ENCODE measurements at regions not wholly inside any gene's neighbourhood (a gene's known extent, or its start where the extent isn't known, plus 50 kb on each side); places are given as distances from the start of the nearest gene placed in this dataset.
"Not testable (repeated sequence)": the region's sequence is repeated elsewhere in the genome, so short reads cannot be mapped to it uniquely, and the experiment has no call there.

DNA sequence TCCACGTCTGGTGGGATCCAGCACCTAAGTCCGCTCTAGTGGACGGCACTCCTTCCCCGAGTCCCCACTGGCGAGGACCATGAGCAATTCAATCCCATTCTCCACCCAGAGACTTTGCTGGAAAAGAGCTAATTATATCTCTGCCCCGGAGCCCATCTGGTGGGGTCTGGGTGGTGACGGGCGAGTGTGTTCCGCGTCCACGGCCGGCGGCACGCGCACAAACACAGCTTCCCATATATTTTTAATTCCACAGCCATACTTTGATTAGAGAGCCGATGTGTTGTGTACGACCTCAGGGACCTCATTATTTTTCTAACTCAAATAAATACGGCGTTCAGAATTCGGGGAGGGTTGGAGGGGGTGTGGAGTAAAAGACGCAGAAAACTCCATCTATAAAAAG, 64.1 kb upstream of the ADGRE5 start:
- no peak for DNase-seq (ENCODE audit: low spot score)
- no peak for TF ChIP-seq CTCF (IDR thresholded peaks at IDR 0.05; ENCODE audit: extremely low read depth, missing control alignments)

GRCh38 chr19:14315433-14315832, 65.8 kb upstream of the ADGRE5 start:
- no peak for TF ChIP-seq CTCF (IDR thresholded peaks at IDR 0.05; ENCODE audit: extremely low read depth, missing control alignments)
- DNase-seq (ENCODE audit: low spot score) = no peak

DNA sequence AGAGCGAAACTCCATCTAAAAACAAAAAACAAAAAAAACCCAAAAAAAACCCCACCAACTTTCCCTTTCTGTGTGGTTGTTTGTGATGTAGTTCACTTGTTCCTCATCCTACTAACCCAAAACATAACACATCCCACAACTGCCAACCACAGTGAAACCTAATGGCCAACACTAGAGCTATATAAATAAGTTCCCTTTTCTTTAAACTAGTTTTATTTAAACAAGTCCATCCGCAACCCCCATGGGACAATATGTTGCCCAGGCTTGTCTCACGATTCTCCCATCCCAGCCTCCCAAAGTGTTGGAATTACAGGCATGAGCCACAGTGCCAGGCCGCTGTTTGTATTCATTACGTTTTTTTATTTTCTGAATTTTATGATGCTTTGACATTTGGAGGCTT, 71.2 kb upstream of the ADGRE5 start:
- DNase-seq (ENCODE audit: low spot score) = peak; percentile 58
- TF ChIP-seq CTCF (IDR thresholded peaks at IDR 0.05; ENCODE audit: extremely low read depth, missing control alignments) = no peak

- DNase-seq (ENCODE audit: low spot score) = no peak
- no peak for TF ChIP-seq CTCF (IDR thresholded peaks at IDR 0.05; ENCODE audit: extremely low read depth, missing control alignments)
Measured at GRCh38 chr19:14305706-14306105, 75.5 kb upstream of the ADGRE5 start.

GRCh38 chr19:14301150-14301549, 80.1 kb upstream of the ADGRE5 start:
- DNase-seq (ENCODE audit: low spot score) = no peak
- TF ChIP-seq CTCF (IDR thresholded peaks at IDR 0.05; ENCODE audit: extremely low read depth, missing control alignments) = no peak

GRCh38 chr19:14300303-14300702, 80.9 kb upstream of the ADGRE5 start:
- no peak for DNase-seq (ENCODE audit: low spot score)
- TF ChIP-seq CTCF (IDR thresholded peaks at IDR 0.05; ENCODE audit: extremely low read depth, missing control alignments) = no peak

DNA sequence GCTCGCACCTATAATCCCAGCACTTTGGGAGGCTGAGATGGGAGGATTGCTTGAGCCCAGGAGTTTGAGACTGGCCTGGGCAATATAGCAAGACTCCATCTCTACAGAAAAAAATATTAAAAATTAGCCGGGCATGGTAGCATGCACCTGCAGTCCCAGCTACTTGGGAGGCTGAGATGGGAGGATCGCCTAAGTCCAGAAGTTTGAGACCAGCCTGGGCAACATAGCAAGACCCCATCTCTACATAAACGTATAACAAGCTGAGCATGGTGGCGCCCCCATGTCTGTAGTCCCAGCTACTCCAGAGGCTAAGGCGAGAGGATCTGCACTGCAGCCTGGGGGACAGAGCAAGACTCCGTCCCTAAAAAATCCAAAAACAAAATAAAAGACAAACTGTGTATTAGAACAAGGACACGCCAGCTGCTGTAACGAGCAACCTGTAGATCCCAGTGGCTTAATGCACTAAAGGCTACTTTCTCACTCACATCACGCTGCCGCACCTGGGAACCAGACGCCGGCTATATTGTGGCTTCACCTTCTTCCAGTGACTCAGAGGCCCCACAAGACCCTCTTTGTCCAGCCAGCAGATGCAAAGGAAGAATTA, 81.9 kb upstream of the ADGRE5 start:
- not testable (repeated sequence) for DNase-seq (ENCODE audit: low spot score)

- not testable (repeated sequence) for DNase-seq (ENCODE audit: low spot score)
Measured at GRCh38 chr19:14297883-14298576, 83.2 kb upstream of the ADGRE5 start.

DNA sequence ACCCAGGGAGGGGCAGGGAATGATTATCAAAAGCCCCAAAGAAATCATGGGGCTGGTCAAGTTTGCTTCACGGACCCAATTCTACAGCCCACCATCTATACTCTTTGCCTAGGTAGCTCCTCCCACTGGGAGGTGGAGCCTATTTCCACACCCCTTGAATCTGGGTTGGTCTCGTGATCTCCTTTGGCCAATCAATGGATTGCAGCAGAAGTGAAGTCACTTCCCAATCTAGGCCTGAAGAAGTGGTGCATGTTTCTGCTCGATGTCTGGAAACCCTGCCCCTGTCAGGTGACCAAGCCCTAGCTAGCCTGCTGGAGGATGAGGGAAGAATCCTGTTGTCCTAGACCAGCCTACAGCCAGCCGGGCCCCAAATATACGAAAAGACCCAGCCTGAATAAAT, 86.3 kb upstream of the ADGRE5 start:
- DNase-seq (ENCODE audit: low spot score) = not testable (repeated sequence)

DNA sequence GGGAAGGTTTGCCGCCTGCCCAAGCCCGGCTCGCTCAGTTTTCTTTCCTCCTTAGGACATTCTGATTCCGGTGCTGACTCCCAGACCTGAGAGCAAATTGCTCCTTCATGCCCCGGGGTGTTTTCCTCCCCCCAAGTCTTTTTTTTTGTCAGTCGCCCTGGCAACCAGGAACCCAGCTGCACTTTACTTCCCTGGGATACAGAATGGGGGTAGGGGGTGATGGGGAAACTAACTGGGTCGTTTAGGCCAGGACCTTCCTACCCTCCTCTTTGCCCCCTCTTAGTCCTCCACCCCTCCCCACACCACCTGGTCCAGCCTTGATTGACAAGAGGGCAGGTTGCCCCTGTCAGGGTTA, 87.5 kb upstream of the ADGRE5 start:
- DNase-seq (ENCODE audit: low spot score) = not testable (repeated sequence)

DNA sequence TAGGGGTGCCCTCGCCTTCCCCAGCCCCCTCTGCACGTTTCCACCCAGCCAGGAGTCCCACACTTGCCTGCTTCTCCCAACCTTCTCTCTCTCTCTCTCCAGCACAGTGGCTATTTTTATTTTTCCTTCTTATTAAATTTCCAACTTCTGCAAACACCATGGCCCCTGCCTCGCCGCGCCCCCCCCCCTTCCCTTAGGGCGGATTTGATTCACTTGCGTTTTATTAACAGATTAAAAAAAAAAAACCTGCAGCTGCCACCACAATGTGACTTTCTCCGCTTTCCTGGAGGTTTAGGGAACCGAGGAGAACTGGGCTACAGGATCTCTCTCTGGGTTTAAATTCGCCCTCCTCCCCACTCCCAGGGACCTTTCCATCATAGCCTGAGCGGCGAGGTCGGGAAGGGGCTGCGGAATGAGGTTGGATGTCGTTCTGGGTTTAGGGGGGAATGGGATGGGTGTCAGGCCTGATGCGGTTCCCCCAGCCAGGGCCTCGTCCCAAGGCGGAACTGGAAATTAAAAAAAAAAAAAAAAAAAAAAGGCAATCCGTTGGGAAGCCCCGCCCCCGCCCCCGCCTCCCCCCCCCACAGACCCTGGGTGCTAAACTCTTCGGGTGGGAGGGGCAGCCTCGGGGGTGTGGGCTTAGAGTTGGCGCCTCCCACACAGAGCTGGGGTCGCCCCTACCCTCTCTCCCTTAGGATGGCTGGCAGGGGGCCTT, 87.3 kb upstream of the ADGRL1 start:
- not testable (repeated sequence) for DNase-seq (ENCODE audit: low spot score)

DNA sequence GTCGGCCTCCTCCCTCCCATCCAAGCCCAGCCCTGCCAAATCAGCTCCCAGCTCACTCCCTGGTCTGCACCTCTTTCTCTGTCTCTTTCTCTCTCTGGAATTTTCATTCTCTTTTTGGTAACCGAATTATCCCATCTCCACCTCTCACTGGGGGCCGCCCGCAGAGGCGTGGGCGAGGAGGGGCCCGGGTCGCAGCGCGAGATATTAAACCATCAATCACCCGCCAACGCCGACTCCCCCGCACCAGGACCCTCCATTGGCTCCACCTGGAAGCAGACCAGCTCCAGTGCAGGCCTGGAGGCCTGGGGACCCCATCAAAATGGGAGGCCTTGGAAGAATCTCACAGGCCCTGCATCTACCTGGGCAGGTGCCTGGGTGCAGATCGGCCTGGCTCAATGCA, 83.8 kb upstream of the ADGRL1 start:
- not testable (repeated sequence) for DNase-seq (ENCODE audit: low spot score)

GRCh38 chr19:14287837-14288236, 81.9 kb upstream of the ADGRL1 start:
- not testable (repeated sequence) for DNase-seq (ENCODE audit: low spot score)

Measured in GM20000 (cell line).